ENCODE measurements at regions not wholly inside any gene's neighbourhood (a gene's known extent, or its start where the extent isn't known, plus 50 kb on each side); places are given as distances from the start of the nearest gene placed in this dataset.

DNA sequence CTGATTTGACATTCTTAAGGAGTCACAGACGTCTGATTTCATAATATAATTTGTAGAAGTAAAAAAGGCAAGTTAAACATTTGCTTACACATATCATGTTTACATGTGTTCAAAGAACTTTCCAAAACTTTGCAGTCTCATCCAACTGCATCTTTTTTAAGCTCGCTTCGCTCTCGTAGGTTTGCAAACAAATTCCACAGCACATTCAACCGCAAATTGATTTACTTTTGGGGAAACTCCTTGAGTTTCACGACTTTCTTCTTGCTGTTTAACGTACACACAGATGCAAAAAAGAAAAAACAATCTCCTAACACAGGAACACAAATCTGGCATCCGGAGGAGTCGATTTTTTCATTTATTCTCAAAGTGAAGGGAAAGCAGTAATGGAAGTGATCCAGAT, 1149.5 kb downstream of the VRK1 start:
- Histone ChIP-seq H4K20me1 (ENCODE audit: insufficient read depth, low read length) (no peaks in the 10 kb centered on the region), H3K4me2 (ENCODE audit: low read depth, low read length) (no peak overlapping the region), H3K9me3 (ENCODE audit: low read length) (peaks cover 97% of the 10 kb centered on the region), H3K79me2 (ENCODE audit: insufficient read depth, low read length) (no peaks in the 10 kb centered on the region), H3K4me3 (replicated peaks in 1 of 3; ENCODE audit: insufficient read depth in 1 of 3, low read depth in 2 of 3, low read length in 3 of 3) (no peak overlapping the region), H3K9ac (ENCODE audit: insufficient read depth, low read depth, low read length) (no peak overlapping the region), H2AFZ (ENCODE audit: low read length) (no peak overlapping the region), H3K4me1 (ENCODE audit: insufficient read depth, low read length) (no peaks in the 10 kb centered on the region), H3K27ac (ENCODE audit: extremely low read length, insufficient read depth, low read length) (no peak overlapping the region), H3K27me3 (ENCODE audit: control insufficient read depth in 1 of 2, insufficient read depth in 2 of 2, low read length in 2 of 2) (no peaks in the 10 kb centered on the region), H3K36me3 (replicated peaks in 1 of 2; ENCODE audit: control insufficient read depth in 1 of 2, insufficient read depth in 2 of 2, low read length in 2 of 2) (no peaks in the 10 kb centered on the region)
- ChIA-PET CTCF (ENCODE audit: low intra/inter-chr PET ratio, low total read pairs) (no interaction called here), POLR2A (no interaction called here)
- ATAC-seq (no peak), FAIRE-seq (no peak), DNase-seq (ENCODE audit: low spot score) (no peak)
- intact Hi-C loops (cut with micrococcal nuclease; ENCODE audit: unreplicated experiment), result no loop called here
- 3% methylated on average over 9 of the region's 9 CpGs for WGBS (ENCODE audit: low lambda C conversion rate)
- in situ Hi-C loops (cut with HindIII; ENCODE audit: extremely low pct_ligation_motif_present, low pct_unique_long_range_greater_than_20kb), result no loop called here
- BruUV-seq (replicated peaks), result no TSS peak
- TF ChIP-seq, protein P1, sequence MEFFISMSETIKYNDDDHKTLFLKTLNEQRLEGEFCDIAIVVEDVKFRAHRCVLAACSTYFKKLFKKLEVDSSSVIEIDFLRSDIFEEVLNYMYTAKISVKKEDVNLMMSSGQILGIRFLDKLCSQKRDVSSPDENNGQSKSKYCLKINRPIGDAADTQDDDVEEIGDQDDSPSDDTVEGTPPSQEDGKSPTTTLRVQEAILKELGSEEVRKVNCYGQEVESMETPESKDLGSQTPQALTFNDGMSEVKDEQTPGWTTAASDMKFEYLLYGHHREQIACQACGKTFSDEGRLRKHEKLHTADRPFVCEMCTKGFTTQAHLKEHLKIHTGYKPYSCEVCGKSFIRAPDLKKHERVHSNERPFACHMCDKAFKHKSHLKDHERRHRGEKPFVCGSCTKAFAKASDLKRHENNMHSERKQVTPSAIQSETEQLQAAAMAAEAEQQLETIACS (CRISPR knock-in tag; IDR thresholded peaks at IDR 0.05), result no peak
- TF ChIP-seq, protein P2, sequence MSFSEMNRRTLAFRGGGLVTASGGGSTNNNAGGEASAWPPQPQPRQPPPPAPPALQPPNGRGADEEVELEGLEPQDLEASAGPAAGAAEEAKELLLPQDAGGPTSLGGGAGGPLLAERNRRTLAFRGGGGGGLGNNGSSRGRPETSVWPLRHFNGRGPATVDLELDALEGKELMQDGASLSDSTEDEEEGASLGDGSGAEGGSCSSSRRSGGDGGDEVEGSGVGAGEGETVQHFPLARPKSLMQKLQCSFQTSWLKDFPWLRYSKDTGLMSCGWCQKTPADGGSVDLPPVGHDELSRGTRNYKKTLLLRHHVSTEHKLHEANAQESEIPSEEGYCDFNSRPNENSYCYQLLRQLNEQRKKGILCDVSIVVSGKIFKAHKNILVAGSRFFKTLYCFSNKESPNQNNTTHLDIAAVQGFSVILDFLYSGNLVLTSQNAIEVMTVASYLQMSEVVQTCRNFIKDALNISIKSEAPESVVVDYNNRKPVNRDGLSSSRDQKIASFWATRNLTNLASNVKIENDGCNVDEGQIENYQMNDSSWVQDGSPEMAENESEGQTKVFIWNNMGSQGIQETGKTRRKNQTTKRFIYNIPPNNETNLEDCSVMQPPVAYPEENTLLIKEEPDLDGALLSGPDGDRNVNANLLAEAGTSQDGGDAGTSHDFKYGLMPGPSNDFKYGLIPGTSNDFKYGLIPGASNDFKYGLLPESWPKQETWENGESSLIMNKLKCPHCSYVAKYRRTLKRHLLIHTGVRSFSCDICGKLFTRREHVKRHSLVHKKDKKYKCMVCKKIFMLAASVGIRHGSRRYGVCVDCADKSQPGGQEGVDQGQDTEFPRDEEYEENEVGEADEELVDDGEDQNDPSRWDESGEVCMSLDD (CRISPR knock-in tag; IDR thresholded peaks at IDR 0.05; ENCODE audit: borderline replicate concordance), result no peak
- TF ChIP-seq RFXAP (CRISPR knock-in tag; IDR thresholded peaks at IDR 0.05; ENCODE audit: borderline replicate concordance) (no peak), RFXANK (CRISPR knock-in tag; IDR thresholded peaks at IDR 0.05) (no peak), EHMT2 (IDR thresholded peaks at IDR 0.05; ENCODE audit: borderline replicate concordance, low read depth, low read length) (no peak), BRCA1 (CRISPR knock-in tag; IDR thresholded peaks at IDR 0.05) (no peak), ZNF501 (CRISPR knock-in tag; IDR thresholded peaks at IDR 0.05) (no peak), KDM2A (CRISPR knock-in tag; IDR thresholded peaks at IDR 0.05; ENCODE audit: borderline replicate concordance, low read depth) (no peak), ZNF83 (CRISPR knock-in tag; IDR thresholded peaks at IDR 0.05; ENCODE audit: borderline replicate concordance) (no peak), NR2F1 (CRISPR knock-in tag; IDR thresholded peaks at IDR 0.05) (no peak), ZNF773 (CRISPR knock-in tag; IDR thresholded peaks at IDR 0.05; ENCODE audit: borderline replicate concordance) (no peak)
- TF ChIP-seq, protein P3, sequence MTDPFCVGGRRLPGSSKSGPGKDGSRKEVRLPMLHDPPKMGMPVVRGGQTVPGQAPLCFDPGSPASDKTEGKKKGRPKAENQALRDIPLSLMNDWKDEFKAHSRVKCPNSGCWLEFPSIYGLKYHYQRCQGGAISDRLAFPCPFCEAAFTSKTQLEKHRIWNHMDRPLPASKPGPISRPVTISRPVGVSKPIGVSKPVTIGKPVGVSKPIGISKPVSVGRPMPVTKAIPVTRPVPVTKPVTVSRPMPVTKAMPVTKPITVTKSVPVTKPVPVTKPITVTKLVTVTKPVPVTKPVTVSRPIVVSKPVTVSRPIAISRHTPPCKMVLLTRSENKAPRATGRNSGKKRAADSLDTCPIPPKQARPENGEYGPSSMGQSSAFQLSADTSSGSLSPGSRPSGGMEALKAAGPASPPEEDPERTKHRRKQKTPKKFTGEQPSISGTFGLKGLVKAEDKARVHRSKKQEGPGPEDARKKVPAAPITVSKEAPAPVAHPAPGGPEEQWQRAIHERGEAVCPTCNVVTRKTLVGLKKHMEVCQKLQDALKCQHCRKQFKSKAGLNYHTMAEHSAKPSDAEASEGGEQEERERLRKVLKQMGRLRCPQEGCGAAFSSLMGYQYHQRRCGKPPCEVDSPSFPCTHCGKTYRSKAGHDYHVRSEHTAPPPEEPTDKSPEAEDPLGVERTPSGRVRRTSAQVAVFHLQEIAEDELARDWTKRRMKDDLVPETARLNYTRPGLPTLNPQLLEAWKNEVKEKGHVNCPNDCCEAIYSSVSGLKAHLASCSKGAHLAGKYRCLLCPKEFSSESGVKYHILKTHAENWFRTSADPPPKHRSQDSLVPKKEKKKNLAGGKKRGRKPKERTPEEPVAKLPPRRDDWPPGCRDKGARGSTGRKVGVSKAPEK (CRISPR knock-in tag; IDR thresholded peaks at IDR 0.05; ENCODE audit: borderline replicate concordance), result no peak
- TF ChIP-seq, protein P4, sequence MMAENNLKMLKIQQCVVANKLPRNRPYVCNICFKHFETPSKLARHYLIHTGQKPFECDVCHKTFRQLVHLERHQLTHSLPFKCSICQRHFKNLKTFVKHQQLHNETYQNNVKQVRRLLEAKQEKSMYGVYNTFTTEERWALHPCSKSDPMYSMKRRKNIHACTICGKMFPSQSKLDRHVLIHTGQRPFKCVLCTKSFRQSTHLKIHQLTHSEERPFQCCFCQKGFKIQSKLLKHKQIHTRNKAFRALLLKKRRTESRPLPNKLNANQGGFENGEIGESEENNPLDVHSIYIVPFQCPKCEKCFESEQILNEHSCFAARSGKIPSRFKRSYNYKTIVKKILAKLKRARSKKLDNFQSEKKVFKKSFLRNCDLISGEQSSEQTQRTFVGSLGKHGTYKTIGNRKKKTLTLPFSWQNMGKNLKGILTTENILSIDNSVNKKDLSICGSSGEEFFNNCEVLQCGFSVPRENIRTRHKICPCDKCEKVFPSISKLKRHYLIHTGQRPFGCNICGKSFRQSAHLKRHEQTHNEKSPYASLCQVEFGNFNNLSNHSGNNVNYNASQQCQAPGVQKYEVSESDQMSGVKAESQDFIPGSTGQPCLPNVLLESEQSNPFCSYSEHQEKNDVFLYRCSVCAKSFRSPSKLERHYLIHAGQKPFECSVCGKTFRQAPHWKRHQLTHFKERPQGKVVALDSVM (CRISPR knock-in tag; IDR thresholded peaks at IDR 0.05), result no peak
- TF ChIP-seq, protein P5, sequence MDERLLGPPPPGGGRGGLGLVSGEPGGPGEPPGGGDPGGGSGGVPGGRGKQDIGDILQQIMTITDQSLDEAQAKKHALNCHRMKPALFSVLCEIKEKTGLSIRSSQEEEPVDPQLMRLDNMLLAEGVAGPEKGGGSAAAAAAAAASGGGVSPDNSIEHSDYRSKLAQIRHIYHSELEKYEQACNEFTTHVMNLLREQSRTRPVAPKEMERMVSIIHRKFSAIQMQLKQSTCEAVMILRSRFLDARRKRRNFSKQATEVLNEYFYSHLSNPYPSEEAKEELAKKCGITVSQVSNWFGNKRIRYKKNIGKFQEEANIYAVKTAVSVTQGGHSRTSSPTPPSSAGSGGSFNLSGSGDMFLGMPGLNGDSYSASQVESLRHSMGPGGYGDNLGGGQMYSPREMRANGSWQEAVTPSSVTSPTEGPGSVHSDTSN (CRISPR knock-in tag; IDR thresholded peaks at IDR 0.05), result no peak

Measured in HepG2 (cell line).